Karpas-422 (cell line): ENCODE measurements at regions not wholly inside any gene's neighbourhood (a gene's known extent, or its start where the extent isn't known, plus 50 kb on each side); places are given as distances from the start of the nearest gene placed in this dataset.
"Not testable (repeated sequence)": the region's sequence is repeated elsewhere in the genome, so short reads cannot be mapped to it uniquely, and the experiment has no call there.

Experiments
- DNase-seq: peaks from one replicate; pipeline ENCODE4 v3.0.0-alpha.2; 2015
- H2AFZ ChIP-seq: fragments of 200-600 bp; sonication (generic); 2 replicates; pipeline ENCODE4 v1.6.1; 2014; ENCODE audit warnings: antibody characterized with exemption, low read length, mixed read lengths
- H3K27ac ChIP-seq: fragments of 200-600 bp; sonication (generic); 2 replicates; pipeline ENCODE4 v1.5.1; 2014; ENCODE audit warnings: mild to moderate bottlenecking, low read length, moderate library complexity
- H3K27me3 ChIP-seq: fragments of 200-600 bp; sonication (generic); 2 replicates; pipeline ENCODE4 v1.6.1; 2014; ENCODE audit warnings: low read length, mixed read lengths
- H3K36me3 ChIP-seq: fragments of 200-600 bp; sonication (generic); 2 replicates; pipeline ENCODE4 v1.6.1; 2014; ENCODE audit warnings: low read length, mixed read lengths; ENCODE audit not compliant: insufficient read depth
- H3K4me1 ChIP-seq: fragments of 200-600 bp; sonication (generic); 2 replicates; pipeline ENCODE4 v1.6.1; 2014; ENCODE audit warnings: mild to moderate bottlenecking, low read length, mixed read lengths
- H3K4me2 ChIP-seq: fragments of 200-600 bp; sonication (generic); 2 replicates; pipeline ENCODE4 v1.6.1; 2014; ENCODE audit warnings: low read length, low read depth, mild to moderate bottlenecking; ENCODE audit not compliant: poor library complexity, severe bottlenecking
- H3K4me3 ChIP-seq: fragments of 200-600 bp; sonication (generic); 2 replicates; pipeline ENCODE4 v1.5.1; 2014; ENCODE audit warnings: mild to moderate bottlenecking, antibody characterized with exemption, low read length, mixed read lengths
- H3K79me2 ChIP-seq: fragments of 200-600 bp; sonication (generic); 2 replicates; pipeline ENCODE4 v1.6.1; 2014; ENCODE audit warnings: mild to moderate bottlenecking, low read length, mixed read lengths
- H3K9ac ChIP-seq: fragments of 200-600 bp; sonication (generic); 2 replicates; pipeline ENCODE4 v1.6.0; 2014; ENCODE audit warnings: low read length
- H3K9me2 ChIP-seq: fragments of 200-600 bp; sonication (generic), shearing (Covaris generic); replicated peaks from 2 replicates; pipeline ENCODE4 v1.6.0; 2014; ENCODE audit warnings: mild to moderate bottlenecking, low read length, moderate library complexity; ENCODE audit not compliant: insufficient read depth
- H3K9me3 ChIP-seq: fragments of 300-700, 200-600 bp; sonication (generic); 2 replicates; pipeline ENCODE4 v1.6.1; 2014; ENCODE audit warnings: low read length, mixed read lengths
- H4K20me1 ChIP-seq: fragments of 200-600 bp; sonication (generic); 2 replicates; pipeline ENCODE4 v1.6.1; 2014; ENCODE audit warnings: mild to moderate bottlenecking, antibody characterized with exemption, low read length, low read depth; ENCODE audit not compliant: insufficient read depth

DNA sequence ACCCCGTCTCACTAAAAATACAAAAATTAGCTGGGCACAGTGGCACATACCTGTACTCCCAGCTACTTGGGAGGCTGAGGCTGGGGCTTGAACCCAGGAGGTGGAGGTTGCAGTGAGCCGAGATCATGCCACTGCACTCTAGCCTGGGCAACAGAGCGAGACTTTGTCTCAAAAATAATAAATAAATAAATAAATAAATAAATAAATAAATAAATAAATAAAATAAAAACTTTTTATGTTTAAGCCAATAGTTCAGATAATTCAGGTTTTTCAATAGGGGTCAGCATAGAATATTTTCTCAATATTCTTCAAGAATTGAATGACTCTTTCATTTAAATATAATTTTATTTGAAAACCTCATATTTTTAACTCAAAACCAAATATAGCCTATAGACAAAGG is 585.1 kb upstream of the SPRY2 start:
- not testable (repeated sequence) for H3K9me3 ChIP-seq, H2AFZ ChIP-seq, DNase-seq, H3K27me3 ChIP-seq, H3K9ac ChIP-seq, H3K36me3 ChIP-seq, H3K9me2 ChIP-seq, H3K4me2 ChIP-seq, H3K4me3 ChIP-seq, H4K20me1 ChIP-seq, H3K4me1 ChIP-seq, H3K27ac ChIP-seq, H3K79me2 ChIP-seq

- no peaks in the 10 kb centered on the region for H3K4me1 ChIP-seq
- no peak overlapping the region for H3K4me3 ChIP-seq
- no peak overlapping the region for H3K4me2 ChIP-seq
- H3K9me3 ChIP-seq = peaks cover 8% of the 10 kb centered on the region
- no peaks in the 10 kb centered on the region for H3K27me3 ChIP-seq
- no peak overlapping the region for H2AFZ ChIP-seq
- H3K9ac ChIP-seq = no peak overlapping the region
- no peaks in the 10 kb centered on the region for H3K79me2 ChIP-seq
- DNase-seq = no peak
- H3K36me3 ChIP-seq = no peaks in the 10 kb centered on the region
- H3K27ac ChIP-seq = no peak overlapping the region
- no peaks in the 10 kb centered on the region for H3K9me2 ChIP-seq
- H4K20me1 ChIP-seq = no peaks in the 10 kb centered on the region
Measured at GRCh38 chr13:80924596-80924995, 583.7 kb upstream of the SPRY2 start.

DNA sequence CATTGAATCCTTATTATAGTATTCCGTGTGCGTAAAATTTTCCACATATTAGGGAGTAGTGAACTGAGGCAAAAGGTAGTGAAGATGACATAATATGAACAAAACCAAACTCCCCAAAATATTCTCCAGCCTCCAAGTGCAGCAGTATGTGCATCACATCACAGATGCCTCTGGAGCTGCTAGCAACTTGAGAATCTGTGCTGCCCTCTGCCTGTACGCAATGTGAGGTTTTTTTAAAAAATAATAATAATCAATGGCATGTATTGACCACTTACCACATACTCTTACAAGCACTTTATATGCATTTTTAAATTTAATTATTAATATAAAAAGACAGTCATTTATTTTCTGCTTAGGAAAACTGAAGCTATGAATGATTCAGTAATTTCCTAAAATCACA is 583.0 kb upstream of the SPRY2 start:
- no peaks in the 10 kb centered on the region for H3K36me3 ChIP-seq
- DNase-seq = no peak
- H3K4me3 ChIP-seq = no peak overlapping the region
- H3K79me2 ChIP-seq = no peaks in the 10 kb centered on the region
- no peak overlapping the region for H3K27ac ChIP-seq
- H3K9me2 ChIP-seq = no peaks in the 10 kb centered on the region
- no peak overlapping the region for H2AFZ ChIP-seq
- no peak overlapping the region for H3K4me2 ChIP-seq
- H3K9ac ChIP-seq = no peak overlapping the region
- no peaks in the 10 kb centered on the region for H3K27me3 ChIP-seq
- H3K4me1 ChIP-seq = no peaks in the 10 kb centered on the region
- H4K20me1 ChIP-seq = no peaks in the 10 kb centered on the region
- peaks cover 8% of the 10 kb centered on the region for H3K9me3 ChIP-seq

DNA sequence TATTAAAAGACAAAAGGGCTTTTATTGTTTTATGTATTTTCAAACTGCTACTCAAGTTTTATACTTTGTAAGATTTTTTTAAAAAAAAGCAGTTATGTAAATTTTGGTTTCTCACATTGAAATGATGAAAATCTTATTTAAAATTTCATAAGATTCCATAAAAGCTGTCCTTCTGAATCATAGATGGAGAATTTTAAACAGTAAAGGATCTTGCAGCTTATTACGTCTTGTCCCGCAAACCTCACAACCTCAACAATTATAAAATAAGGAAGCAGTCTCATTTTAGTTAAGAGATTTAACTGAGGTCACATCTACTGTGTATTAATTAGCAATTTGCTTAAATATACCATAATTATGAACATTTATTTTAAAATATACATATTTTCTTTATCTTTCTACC is 581.0 kb upstream of the SPRY2 start:
- H3K9me3 ChIP-seq = peaks cover 5% of the 10 kb centered on the region
- no peak overlapping the region for H3K4me3 ChIP-seq
- no peaks in the 10 kb centered on the region for H3K9me2 ChIP-seq
- H3K9ac ChIP-seq = no peak overlapping the region
- no peak for DNase-seq
- no peaks in the 10 kb centered on the region for H4K20me1 ChIP-seq
- H3K27me3 ChIP-seq = no peaks in the 10 kb centered on the region
- H3K27ac ChIP-seq = no peak overlapping the region
- H2AFZ ChIP-seq = no peak overlapping the region
- no peaks in the 10 kb centered on the region for H3K79me2 ChIP-seq
- no peak overlapping the region for H3K4me2 ChIP-seq
- H3K4me1 ChIP-seq = no peaks in the 10 kb centered on the region
- no peaks in the 10 kb centered on the region for H3K36me3 ChIP-seq

- no peak overlapping the region for H3K4me2 ChIP-seq
- no peaks in the 10 kb centered on the region for H4K20me1 ChIP-seq
- no peaks in the 10 kb centered on the region for H3K36me3 ChIP-seq
- no peak for DNase-seq
- no peaks in the 10 kb centered on the region for H3K9me2 ChIP-seq
- no peaks in the 10 kb centered on the region for H3K79me2 ChIP-seq
- H2AFZ ChIP-seq = no peak overlapping the region
- no peak overlapping the region for H3K9ac ChIP-seq
- H3K27me3 ChIP-seq = no peaks in the 10 kb centered on the region
- H3K4me1 ChIP-seq = no peaks in the 10 kb centered on the region
- H3K27ac ChIP-seq = no peak overlapping the region
- no peak overlapping the region for H3K4me3 ChIP-seq
- H3K9me3 ChIP-seq = peaks cover 5% of the 10 kb centered on the region
Measured at GRCh38 chr13:80921541-80921940, 580.6 kb upstream of the SPRY2 start.

DNA sequence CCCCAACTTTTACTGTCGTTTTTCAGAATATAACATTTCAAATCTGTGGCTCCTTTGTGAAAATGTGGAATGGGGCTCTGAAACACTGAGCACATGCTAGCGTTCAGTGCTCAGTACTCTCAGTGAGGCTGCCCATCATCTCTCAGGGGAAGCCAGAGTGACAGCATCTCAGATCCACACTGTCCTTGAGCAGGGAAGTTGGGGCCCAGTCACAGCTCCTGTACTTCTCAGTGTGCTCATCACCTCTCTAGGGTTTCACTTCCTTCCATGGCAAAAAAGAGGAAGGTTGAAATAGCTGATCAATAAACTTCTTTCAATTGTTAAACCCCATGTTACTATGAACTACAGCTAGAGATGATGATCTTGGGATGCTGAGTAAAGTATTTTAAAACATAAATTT is 565.9 kb upstream of the SPRY2 start:
- H3K4me1 ChIP-seq = no peaks in the 10 kb centered on the region

GRCh38 chr13:80904386-80904785 is 563.5 kb upstream of the SPRY2 start:
- Histone ChIP-seq H3K27ac (no peak overlapping the region), H3K4me3 (no peak overlapping the region), H3K9me3 (peaks cover 38% of the 10 kb centered on the region), H3K36me3 (no peaks in the 10 kb centered on the region), H3K4me1 (no peaks in the 10 kb centered on the region), H3K9me2 (no peaks in the 10 kb centered on the region), H3K4me2 (no peak overlapping the region), H3K79me2 (no peaks in the 10 kb centered on the region), H3K27me3 (no peaks in the 10 kb centered on the region), H4K20me1 (no peaks in the 10 kb centered on the region), H2AFZ (no peak overlapping the region), H3K9ac (no peak overlapping the region)
- no peak for DNase-seq

More for the DNA sequence above, 565.9 kb upstream of the SPRY2 start:
- Histone ChIP-seq H3K79me2 (no peaks in the 10 kb centered on the region), H3K27ac (no peak overlapping the region), H3K9ac (no peak overlapping the region), H3K36me3 (no peaks in the 10 kb centered on the region), H3K4me2 (no peak overlapping the region), H3K9me2 (no peaks in the 10 kb centered on the region), H3K27me3 (no peaks in the 10 kb centered on the region), H2AFZ (no peak overlapping the region), H4K20me1 (no peaks in the 10 kb centered on the region), H3K9me3 (peaks cover 33% of the 10 kb centered on the region), H3K4me3 (no peak overlapping the region)
- DNase-seq = no peak

DNA sequence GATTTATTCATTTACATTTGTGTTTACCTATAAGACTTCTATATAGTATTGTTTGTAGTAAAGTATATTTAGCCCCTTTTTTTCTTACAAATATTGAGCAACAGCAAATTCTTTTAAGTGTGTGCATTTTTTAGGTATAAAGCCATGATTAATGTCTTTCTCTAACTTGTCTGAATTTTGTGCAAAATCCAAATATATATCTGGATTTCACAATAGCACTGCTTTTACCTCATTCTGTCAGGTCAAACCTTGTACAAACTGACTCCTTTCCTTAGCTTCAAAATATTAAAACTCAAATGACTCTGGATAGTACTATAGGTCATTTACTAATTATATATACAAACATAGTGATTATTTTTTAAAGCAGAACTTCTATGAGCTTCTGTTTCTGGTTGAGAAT is 563.0 kb upstream of the SPRY2 start:
- Histone ChIP-seq H3K27me3 (no peaks in the 10 kb centered on the region), H4K20me1 (no peaks in the 10 kb centered on the region), H3K79me2 (no peaks in the 10 kb centered on the region), H3K4me3 (no peak overlapping the region), H3K27ac (no peak overlapping the region), H3K9me2 (no peaks in the 10 kb centered on the region), H2AFZ (no peak overlapping the region), H3K9ac (no peak overlapping the region), H3K9me3 (peaks cover 41% of the 10 kb centered on the region), H3K4me2 (no peak overlapping the region), H3K4me1 (no peaks in the 10 kb centered on the region), H3K36me3 (no peaks in the 10 kb centered on the region)
- no peak for DNase-seq

DNA sequence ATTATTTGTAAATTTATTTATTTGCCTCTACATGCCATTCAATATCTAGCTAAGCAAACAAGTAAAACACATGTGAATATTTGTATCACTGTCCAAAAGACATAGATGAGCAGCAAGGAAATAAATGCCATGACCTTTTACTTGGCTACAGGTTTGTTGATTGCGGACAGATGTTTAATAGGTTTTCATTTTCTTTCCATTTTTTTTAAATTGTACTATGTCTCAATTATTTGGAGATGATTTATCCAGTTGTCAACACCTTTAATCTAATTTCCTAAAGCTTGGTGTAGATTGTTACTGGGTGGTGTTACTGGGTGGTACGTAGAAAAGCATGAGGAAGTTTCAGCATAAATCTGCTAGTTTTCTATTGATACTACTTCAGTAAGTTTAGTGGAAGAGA is 560.6 kb upstream of the SPRY2 start:
- Histone ChIP-seq H3K27ac (no peak overlapping the region), H3K27me3 (no peaks in the 10 kb centered on the region), H3K36me3 (no peaks in the 10 kb centered on the region), H3K4me3 (no peak overlapping the region), H2AFZ (no peak overlapping the region), H4K20me1 (no peaks in the 10 kb centered on the region), H3K9me3 (peaks cover 40% of the 10 kb centered on the region), H3K9ac (no peak overlapping the region), H3K4me2 (no peak overlapping the region), H3K4me1 (no peaks in the 10 kb centered on the region), H3K9me2 (no peaks in the 10 kb centered on the region), H3K79me2 (no peaks in the 10 kb centered on the region)
- no peak for DNase-seq
